Posterior vena cava (tissue), 2 donors: ENCODE measurements at regions not wholly inside any gene's neighbourhood (a gene's known extent, or its start where the extent isn't known, plus 50 kb on each side); places are given as distances from the start of the nearest gene placed in this dataset.

ENCODE experiments used
- DNase-seq: peaks from one replicate; pipeline ENCODE4 v3.0.0-alpha.2; 2020; ENCODE audit warnings: low spot score
- intact Hi-C, 2 donors: fragments of 100-400 bp; cut with DNase I; formaldehyde crosslinking; loops; one replicate each; pipeline versions ENCODE4 v1.14.1 to v1.14.2; 2022 to 2023
- donor health status: DM: yes; HTN: yes; CAD: no.
- donor health status: DM: yes; HTN: yes; CAD: no.

DNA sequence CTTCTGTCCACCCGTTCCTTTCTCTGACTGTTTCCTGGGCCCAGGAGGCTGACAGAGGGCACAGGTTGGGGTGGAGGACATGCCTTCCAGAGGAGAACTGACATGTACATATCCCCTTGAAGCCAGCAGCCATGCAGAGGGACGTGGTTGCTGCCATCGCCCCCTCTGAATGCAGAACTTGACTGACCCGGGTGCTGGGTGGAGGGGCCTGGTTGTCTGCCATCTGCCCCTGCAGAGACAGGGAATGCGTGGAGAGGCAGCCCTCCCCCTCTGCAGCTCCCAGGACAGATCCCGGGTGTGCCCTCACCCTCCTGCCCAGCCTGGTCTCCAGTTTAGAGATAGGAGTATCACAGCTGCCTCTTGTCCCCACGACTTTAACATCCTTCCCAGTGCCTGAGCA, 383.0 kb upstream of the B3GAT1 start:
- intact Hi-C loops, result no loop called here
- no peak for DNase-seq

- DNase-seq, result no peak
- intact Hi-C loops, result no loop called here
Measured at GRCh38 chr11:134794192-134794591, 382.1 kb upstream of the B3GAT1 start.

DNA sequence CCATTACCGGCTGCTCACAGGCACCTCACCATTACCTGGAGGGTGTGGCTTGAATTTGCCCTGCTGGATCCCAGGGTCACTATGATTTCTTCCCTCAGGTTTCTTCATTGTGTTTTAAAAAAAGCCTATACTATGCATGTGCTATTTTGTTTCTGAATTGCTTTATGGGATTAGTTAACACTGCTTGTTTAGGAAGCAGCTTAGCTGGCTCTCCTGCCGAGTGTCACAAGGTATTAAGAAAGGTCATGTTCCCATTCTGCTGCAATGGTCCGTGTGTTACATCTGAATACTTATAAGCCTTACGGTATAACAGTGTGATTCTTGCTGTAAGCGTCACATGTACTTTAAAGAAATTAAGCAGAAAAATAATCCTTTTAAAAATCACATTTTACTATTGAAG, 380.6 kb upstream of the B3GAT1 start:
- no peak for DNase-seq
- intact Hi-C loops, result no loop called here

DNA sequence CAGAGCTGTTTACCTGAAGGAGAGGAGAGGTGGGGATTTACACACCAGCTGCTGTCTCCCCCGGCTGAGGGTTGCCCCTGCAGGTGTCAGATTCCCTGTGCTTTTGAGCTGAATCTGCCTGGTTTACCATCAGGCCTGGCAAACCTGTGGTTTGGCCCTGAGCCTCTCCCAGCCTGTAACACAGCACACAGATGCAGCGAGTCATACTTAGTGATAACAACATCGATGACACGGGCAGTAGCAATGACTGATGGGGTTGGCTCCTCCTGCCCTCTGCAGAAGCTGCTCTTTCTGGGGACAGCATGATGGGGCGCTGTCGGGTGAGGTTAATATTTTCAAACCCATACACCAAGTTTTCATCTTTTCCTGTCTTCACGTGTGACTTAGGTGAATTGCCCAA, 380.0 kb upstream of the B3GAT1 start:
- intact Hi-C loops, result no loop called here
- no peak for DNase-seq

DNA sequence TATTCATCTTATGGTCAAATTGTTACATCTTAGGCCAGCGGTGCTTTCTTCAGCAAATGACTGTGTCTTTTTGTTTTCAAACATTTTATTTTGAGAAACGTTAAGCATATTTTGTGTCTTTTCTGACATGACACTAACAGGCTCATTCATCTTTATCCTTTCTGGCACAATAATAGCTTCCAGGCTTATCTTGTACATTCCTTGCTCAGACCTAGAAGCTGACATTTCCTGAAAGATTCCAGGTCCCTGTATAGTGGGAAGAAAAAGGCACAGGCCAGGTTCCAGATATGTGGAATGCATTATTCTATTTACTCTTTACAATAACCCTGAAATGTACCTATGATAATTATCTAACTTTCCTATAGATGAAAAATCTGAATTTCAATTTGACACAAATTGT, 379.1 kb upstream of the B3GAT1 start:
- DNase-seq, result no peak
- intact Hi-C loops, result no loop called here

DNA sequence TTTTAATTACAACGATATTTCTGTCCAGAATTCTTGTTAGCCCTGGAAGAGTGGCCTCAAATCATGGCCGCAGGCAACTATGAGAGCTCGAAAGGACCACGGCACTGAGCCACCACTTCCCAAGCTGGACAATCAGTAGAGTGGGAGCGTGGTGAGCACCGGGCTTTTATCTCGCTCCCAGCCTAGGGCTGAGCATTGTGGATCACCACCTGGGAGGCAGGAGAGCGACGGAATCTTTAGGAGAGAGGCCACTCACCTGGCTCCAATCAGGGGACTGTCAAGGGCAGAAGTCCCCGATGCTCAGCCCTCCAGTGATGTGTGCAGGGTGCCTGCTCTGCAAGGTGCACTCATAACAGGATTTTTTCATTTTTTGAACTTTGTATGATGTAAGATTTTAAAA, 377.1 kb upstream of the B3GAT1 start:
- no peak for DNase-seq
- intact Hi-C loops, result no loop called here

DNA sequence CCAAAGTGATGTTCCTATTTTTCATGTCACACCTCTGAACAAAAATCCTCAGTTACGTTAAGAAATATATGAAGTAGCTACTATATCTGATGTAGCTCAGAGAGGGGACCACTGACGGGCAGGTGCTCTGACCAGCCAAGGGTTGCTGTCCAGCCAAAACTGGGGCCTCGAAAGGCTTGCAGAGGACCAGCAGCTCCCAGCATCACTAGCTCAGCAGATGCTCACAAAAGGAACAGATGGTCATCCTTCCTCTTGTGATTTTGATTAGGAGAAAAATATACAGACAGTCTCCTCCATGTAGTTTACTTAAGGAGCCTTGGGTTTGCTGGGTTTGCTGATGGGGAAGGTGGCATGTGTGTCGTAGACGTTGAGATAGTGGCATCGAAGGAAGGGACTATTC, 374.6 kb upstream of the B3GAT1 start:
- no peak for DNase-seq
- intact Hi-C loops, result no loop called here

DNA sequence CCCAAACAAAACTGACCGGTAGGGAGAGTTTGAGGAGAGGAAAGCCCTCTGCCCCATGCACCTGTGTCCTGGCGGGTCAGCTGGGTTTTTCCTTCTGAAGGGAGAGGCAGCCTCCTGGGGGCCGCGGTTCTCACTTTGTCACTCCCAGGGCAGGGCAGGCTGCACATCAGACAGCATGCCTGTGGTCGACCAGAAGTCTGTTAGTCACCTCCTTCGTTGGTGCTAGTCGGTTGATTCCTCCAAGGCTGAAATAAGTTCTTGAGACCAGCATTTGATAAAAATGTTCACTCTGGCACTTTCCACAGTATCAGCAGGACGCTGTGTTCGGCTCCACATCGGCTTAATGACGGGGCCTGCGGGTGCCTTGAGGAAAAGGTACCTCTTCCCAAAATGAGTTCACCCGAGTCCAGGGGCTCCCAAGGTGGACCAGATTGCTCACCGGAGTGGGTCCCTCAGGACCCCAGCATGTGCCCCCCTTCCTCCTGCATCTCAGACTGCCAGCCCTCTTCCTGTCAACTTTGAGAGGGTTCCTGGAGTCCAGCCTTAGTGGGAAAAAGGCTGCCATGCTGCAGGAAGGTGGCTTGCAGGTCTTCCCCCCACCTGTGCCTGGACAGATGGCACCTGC, 373.7 kb upstream of the B3GAT1 start:
- no peak for DNase-seq
- intact Hi-C loops, result no loop called here

- intact Hi-C loops, result no loop called here
- no peak for DNase-seq
Measured at GRCh38 chr11:134785059-134785458, 373.0 kb upstream of the B3GAT1 start.

DNA sequence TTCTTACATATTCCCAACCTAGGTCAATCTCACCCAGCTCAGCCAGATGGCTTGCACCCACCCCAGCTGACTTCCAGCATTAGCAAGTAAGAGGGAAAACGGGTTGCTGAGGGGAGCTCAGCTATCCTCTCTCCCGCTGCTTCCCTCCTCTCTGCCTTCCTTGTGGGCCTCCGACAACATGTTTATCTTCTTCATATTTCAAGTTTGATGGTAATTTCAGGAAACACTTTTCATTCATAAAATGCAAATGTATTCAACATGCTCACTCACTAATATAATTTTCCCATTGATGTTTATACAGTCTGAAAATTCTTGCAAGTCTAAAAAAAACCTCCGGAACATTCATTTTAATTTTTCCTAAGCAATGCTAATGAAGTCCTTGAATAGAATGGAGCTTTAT, 372.5 kb upstream of the B3GAT1 start:
- intact Hi-C loops, result no loop called here
- no peak for DNase-seq

DNA sequence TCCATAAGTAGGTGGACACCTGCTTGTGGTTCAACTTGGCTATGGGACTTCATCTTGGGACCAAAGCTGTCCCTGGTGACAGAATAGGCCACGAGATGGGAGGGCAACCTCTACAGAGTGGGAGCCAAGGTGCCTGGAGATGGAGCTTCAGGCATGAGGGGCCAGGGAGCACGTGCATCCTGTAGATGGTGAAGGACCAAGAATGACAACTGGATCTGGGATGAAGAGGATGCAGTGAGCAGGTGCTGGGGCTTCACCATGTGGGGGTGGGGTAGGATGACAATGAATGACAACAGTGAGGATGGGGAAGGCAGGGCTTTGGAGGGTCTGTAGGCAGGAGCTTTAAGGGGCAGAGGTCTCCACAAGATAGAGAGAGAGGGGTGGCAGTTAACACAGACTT, 372.0 kb upstream of the B3GAT1 start:
- no peak for DNase-seq
- intact Hi-C loops, result no loop called here

- no peak for DNase-seq
- intact Hi-C loops, result no loop called here
Measured at GRCh38 chr11:134783234-134783633, 371.2 kb upstream of the B3GAT1 start.

GRCh38 chr11:134781380-134781866, 369.4 kb upstream of the B3GAT1 start:
- no peak for DNase-seq
- intact Hi-C loops, result no loop called here

- no peak for DNase-seq
- intact Hi-C loops, result no loop called here
Measured at GRCh38 chr11:134780486-134781147, 368.6 kb upstream of the B3GAT1 start.

DNA sequence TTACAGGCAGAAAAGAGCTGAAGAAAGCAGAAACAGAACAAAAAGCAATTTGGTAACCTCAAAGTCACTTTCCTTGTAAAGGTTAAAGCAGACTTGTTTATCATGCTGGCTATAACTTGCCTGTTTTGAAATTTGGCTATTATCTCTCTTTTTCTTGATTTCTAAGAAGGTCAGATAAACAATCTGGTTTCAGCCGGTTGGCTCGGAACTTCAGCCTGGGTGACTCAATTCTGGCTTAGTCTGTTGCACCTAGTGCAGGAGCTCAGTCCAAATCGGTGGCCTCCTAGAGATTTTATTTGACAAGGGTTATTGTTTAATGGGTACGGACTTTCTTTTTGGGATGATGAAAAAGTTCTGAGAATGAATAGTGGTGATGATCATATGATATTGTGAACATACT, 367.1 kb upstream of the B3GAT1 start:
- no peak for DNase-seq
- intact Hi-C loops, result no loop called here

DNA sequence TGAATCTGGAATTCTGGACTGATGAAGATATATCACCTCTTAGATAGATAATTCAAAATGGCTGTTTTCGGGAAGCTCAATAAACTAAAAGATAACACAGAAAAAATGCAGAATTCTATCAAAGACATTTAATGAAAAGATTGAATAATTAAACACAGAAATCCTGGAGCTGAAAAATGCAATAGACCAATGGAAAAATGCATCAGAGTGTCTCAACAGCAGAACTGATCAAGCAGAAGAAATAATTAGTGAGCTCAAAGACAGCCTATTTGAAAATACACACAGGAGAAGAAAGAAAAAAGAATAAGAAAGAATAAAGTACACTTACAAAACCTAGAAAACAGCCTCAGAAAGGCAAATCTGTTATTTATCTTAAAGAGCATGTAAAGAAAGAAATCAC, 356.4 kb upstream of the B3GAT1 start:
- intact Hi-C loops, result no loop called here
- DNase-seq, result no peak

GRCh38 chr11:134765565-134765964, 353.5 kb upstream of the B3GAT1 start:
- intact Hi-C loops, result no loop called here
- no peak for DNase-seq

DNA sequence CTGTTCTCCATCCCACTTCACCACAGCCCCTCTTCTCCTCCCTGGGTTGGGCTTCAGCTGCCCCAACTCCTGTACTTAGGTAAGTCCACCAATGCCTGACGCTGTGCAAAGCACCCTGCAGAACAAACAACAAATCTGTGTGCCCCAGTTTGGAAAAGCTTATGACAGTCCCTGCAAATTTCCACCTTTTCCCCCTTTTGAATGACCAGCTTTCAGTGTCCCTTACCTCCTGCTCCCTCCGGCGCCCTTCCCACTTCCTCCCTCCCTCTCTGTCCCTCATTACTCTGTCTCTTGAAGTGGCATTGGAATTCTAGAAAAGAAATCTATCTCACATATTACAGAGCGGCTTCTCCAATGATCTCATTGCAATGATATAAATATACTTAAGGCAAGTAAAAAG, 352.9 kb upstream of the B3GAT1 start:
- intact Hi-C loops, result no loop called here
- no peak for DNase-seq

DNA sequence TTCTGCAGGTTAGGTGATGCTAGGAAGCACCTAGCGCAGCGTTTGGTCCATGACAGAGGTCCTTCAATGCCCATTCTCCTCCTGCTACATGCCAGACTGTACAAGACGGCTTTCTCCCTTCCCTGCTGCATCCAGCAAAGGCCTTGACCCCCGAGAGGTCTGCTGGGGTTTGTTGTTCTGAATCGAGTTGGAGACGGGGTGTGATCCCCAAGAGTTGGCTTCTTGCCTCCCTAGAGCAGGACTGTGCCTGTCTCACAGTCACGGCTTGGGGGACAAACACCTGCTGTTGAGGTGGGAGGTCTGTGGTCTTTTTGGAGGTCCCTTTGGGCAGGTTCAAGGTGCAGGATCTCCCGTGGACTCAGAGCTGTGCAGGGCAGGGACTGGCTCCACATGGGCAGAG, 352.3 kb upstream of the B3GAT1 start:
- intact Hi-C loops, result no loop called here
- no peak for DNase-seq

DNA sequence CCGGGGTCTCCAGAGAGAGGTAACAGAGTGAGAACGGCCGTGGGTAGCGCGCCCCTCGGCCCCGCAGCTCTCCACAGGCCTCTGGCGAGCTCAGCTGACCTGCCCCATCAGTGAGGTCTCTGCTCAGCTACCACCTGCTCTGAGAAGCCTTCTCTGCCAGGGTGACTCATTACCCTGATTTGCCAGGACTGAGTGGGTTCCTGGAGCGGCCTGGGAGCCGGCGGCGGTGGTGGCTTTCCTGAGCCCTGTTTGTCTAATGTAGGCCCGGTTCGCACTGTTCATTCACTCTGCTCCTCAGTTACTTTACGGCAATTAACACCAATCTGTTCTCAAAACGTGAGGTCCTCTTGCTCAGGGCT, 351.0 kb upstream of the B3GAT1 start:
- DNase-seq, result no peak
- intact Hi-C loops, result no loop called here

GRCh38 chr11:134762248-134763029, 350.4 kb upstream of the B3GAT1 start:
- intact Hi-C loops, result no loop called here
- DNase-seq, result no peak
